ENCODE measurements at regions not wholly inside any gene's neighbourhood (a gene's known extent, or its start where the extent isn't known, plus 50 kb on each side); places are given as distances from the start of the nearest gene placed in this dataset.
"Not testable (repeated sequence)": the region's sequence is repeated elsewhere in the genome, so short reads cannot be mapped to it uniquely, and the experiment has no call there.

- not testable (repeated sequence) for H3F3A ChIP-seq (replicated peaks; ENCODE audit: low read depth); H3K27me3 Mint-ChIP-seq (ENCODE audit: insufficient read depth, low read depth, poor library complexity); H3K4me3 ChIP-seq; H3K27ac Mint-ChIP-seq; ATAC-seq; H3K4me1 ChIP-seq (ENCODE audit: insufficient read depth); H3K36me3 ChIP-seq (ENCODE audit: insufficient read depth); DNase-seq (ENCODE audit: low spot score); H3K4me1 Mint-ChIP-seq; H3K4me3 Mint-ChIP-seq; H3K79me2 ChIP-seq (replicated peaks; ENCODE audit: insufficient read depth); H3K9me3 Mint-ChIP-seq; H3K27me3 ChIP-seq (ENCODE audit: insufficient read depth); H2AFZ ChIP-seq; H3K27ac ChIP-seq (ENCODE audit: low read depth); H3K36me3 Mint-ChIP-seq (ENCODE audit: low read depth); H4K20me1 ChIP-seq (replicated peaks; ENCODE audit: insufficient read depth); H3K4me2 ChIP-seq
- peaks cover 15% of the 10 kb centered on the region for H3K9me2 ChIP-seq (ENCODE audit: insufficient read depth)
These were observed 1287.0 kb downstream of the REEP3 start for GRCh38 chr10:64808233-64808632.

GRCh38 chr10:64810046-64810445, 1288.8 kb downstream of the REEP3 start:
- H4K20me1 ChIP-seq (replicated peaks; ENCODE audit: insufficient read depth); H3K27me3 Mint-ChIP-seq (ENCODE audit: insufficient read depth, low read depth, poor library complexity); H3K4me1 Mint-ChIP-seq; H3K4me1 ChIP-seq (ENCODE audit: insufficient read depth); H3F3A ChIP-seq (replicated peaks; ENCODE audit: low read depth); H3K9me3 Mint-ChIP-seq; H3K36me3 ChIP-seq (ENCODE audit: insufficient read depth); H3K36me3 Mint-ChIP-seq (ENCODE audit: low read depth); H3K4me3 ChIP-seq; H3K79me2 ChIP-seq (replicated peaks; ENCODE audit: insufficient read depth); H3K27me3 ChIP-seq (ENCODE audit: insufficient read depth); H3K4me2 ChIP-seq; H3K27ac ChIP-seq (ENCODE audit: low read depth); H3K27ac Mint-ChIP-seq; ATAC-seq; H3K4me3 Mint-ChIP-seq: not testable (repeated sequence)
- DNase-seq (ENCODE audit: low spot score): peak; percentile 45
- Histone ChIP-seq H3K9me2 (ENCODE audit: insufficient read depth) (peaks cover 15% of the 10 kb centered on the region), H2AFZ (peak overlapping the region; percentile 80)

GRCh38 chr10:64813391-64813790, 1292.2 kb downstream of the REEP3 start:
- H3F3A ChIP-seq (replicated peaks; ENCODE audit: low read depth): no peaks in the 10 kb centered on the region
- Mint-ChIP-seq H3K4me3 (no peak overlapping the region), H3K4me1 (peaks cover 5% of the 10 kb centered on the region; the same call in 2 of the 3 replicates), H3K27ac (no peak overlapping the region), H3K9me3 (peaks cover 6% of the 10 kb centered on the region; the same call in 2 of the 3 replicates), H3K36me3 (ENCODE audit: low read depth) (no peaks in the 10 kb centered on the region), H3K27me3 (ENCODE audit: insufficient read depth, low read depth, poor library complexity) (peaks cover 2% of the 10 kb centered on the region)
- H3K36me3 ChIP-seq (ENCODE audit: insufficient read depth): no peaks in the 10 kb centered on the region
- H3K9me2 ChIP-seq (ENCODE audit: insufficient read depth): peaks cover 15% of the 10 kb centered on the region
- no peaks in the 10 kb centered on the region for H4K20me1 ChIP-seq (replicated peaks; ENCODE audit: insufficient read depth)
- no peaks in the 10 kb centered on the region for H3K27me3 ChIP-seq (ENCODE audit: insufficient read depth)
- 0 out of 2 replicates have a peak, but pooled peaks cover 6% of the 10 kb centered on the region for H3K4me1 ChIP-seq (ENCODE audit: insufficient read depth)
- H3K79me2 ChIP-seq (replicated peaks; ENCODE audit: insufficient read depth): no peaks in the 10 kb centered on the region
- ATAC-seq (no peak), DNase-seq (ENCODE audit: low spot score) (no peak)
- H2AFZ ChIP-seq: no peak overlapping the region
- H3K4me3 ChIP-seq: no peak overlapping the region
- H3K27ac ChIP-seq (ENCODE audit: low read depth): no peak overlapping the region
- no peak overlapping the region for H3K4me2 ChIP-seq
- TF ChIP-seq, protein P1, sequence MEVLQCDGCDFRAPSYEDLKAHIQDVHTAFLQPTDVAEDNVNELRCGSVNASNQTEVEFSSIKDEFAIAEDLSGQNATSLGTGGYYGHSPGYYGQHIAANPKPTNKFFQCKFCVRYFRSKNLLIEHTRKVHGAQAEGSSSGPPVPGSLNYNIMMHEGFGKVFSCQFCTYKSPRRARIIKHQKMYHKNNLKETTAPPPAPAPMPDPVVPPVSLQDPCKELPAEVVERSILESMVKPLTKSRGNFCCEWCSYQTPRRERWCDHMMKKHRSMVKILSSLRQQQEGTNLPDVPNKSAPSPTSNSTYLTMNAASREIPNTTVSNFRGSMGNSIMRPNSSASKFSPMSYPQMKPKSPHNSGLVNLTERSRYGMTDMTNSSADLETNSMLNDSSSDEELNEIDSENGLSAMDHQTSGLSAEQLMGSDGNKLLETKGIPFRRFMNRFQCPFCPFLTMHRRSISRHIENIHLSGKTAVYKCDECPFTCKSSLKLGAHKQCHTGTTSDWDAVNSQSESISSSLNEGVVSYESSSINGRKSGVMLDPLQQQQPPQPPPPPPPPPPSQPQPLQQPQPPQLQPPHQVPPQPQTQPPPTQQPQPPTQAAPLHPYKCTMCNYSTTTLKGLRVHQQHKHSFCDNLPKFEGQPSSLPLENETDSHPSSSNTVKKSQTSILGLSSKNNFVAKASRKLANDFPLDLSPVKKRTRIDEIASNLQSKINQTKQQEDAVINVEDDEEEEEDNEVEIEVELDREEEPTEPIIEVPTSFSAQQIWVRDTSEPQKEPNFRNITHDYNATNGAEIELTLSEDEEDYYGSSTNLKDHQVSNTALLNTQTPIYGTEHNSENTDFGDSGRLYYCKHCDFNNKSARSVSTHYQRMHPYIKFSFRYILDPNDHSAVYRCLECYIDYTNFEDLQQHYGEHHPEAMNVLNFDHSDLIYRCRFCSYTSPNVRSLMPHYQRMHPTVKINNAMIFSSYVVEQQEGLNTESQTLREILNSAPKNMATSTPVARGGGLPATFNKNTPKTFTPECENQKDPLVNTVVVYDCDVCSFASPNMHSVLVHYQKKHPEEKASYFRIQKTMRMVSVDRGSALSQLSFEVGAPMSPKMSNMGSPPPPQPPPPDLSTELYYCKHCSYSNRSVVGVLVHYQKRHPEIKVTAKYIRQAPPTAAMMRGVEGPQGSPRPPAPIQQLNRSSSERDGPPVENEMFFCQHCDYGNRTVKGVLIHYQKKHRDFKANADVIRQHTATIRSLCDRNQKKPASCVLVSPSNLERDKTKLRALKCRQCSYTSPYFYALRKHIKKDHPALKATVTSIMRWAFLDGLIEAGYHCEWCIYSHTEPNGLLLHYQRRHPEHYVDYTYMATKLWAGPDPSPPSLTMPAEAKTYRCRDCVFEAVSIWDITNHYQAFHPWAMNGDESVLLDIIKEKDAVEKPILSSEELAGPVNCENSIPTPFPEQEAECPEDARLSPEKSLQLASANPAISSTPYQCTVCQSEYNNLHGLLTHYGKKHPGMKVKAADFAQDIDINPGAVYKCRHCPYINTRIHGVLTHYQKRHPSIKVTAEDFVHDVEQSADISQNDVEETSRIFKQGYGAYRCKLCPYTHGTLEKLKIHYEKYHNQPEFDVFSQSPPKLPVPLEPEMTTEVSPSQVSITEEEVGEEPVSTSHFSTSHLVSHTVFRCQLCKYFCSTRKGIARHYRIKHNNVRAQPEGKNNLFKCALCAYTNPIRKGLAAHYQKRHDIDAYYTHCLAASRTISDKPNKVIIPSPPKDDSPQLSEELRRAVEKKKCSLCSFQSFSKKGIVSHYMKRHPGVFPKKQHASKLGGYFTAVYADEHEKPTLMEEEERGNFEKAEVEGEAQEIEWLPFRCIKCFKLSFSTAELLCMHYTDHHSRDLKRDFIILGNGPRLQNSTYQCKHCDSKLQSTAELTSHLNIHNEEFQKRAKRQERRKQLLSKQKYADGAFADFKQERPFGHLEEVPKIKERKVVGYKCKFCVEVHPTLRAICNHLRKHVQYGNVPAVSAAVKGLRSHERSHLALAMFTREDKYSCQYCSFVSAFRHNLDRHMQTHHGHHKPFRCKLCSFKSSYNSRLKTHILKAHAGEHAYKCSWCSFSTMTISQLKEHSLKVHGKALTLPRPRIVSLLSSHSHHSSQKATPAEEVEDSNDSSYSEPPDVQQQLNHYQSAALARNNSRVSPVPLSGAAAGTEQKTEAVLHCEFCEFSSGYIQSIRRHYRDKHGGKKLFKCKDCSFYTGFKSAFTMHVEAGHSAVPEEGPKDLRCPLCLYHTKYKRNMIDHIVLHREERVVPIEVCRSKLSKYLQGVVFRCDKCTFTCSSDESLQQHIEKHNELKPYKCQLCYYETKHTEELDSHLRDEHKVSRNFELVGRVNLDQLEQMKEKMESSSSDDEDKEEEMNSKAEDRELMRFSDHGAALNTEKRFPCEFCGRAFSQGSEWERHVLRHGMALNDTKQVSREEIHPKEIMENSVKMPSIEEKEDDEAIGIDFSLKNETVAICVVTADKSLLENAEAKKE (CRISPR knock-in tag; IDR thresholded peaks at IDR 0.05): no peak
- TF ChIP-seq ZNF331 (CRISPR knock-in tag; IDR thresholded peaks at IDR 0.05; ENCODE audit: low read depth): no peak
- TF ChIP-seq NANOG (IDR thresholded peaks at IDR 0.05; ENCODE audit: borderline replicate concordance): no peak
- TF ChIP-seq EZH2phosphoT487 (IDR thresholded peaks at IDR 0.05; ENCODE audit: unreplicated experiment): no peak
- no peak for TF ChIP-seq JUNB (IDR thresholded peaks at IDR 0.05; ENCODE audit: unreplicated experiment)
- no peak for TF ChIP-seq CTCF (conservative IDR thresholded peaks at IDR 0.05; ENCODE audit: low read depth in 2 of 2)
